Activated CD4-positive, alpha-beta T cell treated with anti-CD3 and anti-CD28 coated beads, Interleukin-2, amount 50 U/mL, for 48 hours (primary cell): ENCODE measurements at regions not wholly inside any gene's neighbourhood (a gene's known extent, or its start where the extent isn't known, plus 50 kb on each side); places are given as distances from the start of the nearest gene placed in this dataset.
"Not testable (repeated sequence)": the region's sequence is repeated elsewhere in the genome, so short reads cannot be mapped to it uniquely, and the experiment has no call there.

Experiments
- DNase-seq, 2 experiments: peaks; one replicate each; pipeline ENCODE4 v3.0.0-alpha.2; 2020

DNA sequence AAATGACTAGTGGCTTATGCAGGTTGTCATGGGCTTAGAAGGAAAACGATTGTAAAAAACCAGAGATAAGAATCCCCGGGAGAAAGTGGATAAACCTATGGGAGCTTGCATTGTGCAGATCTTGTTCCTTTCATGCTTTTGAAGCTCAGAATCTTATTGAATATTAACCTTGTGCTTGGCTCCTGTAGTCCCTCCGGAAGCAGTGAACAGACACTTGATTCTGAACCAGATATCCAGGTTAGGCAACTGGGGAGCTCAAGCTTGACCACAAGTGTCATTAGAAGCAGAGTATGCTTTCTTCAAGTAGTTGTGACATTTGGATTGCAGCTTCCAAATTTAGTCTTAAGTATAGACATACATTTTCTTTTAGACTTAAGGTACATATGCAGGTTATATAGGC lies 212.6 kb upstream of the MOCS1 start:
- DNase-seq, result no peak

DNA sequence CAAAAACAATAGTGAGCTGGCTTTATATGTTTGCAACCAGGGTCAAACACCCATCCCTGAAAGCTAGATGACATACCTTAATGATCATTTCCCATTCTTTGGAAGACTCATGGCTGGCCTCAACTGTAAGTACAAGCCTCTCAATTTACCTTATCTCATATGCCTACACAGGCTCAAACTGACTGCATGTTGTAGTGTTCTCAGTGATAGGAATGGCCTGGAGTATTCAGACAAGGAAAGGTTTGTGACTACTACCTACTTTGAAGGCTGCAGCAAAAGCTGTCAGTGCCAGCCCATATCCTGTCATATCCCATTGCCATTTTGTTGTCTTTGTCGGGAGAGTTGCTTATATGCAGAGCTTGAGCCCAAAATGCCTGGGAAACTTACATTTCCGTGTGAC lies 205.2 kb upstream of the MOCS1 start:
- no peak for DNase-seq

DNA sequence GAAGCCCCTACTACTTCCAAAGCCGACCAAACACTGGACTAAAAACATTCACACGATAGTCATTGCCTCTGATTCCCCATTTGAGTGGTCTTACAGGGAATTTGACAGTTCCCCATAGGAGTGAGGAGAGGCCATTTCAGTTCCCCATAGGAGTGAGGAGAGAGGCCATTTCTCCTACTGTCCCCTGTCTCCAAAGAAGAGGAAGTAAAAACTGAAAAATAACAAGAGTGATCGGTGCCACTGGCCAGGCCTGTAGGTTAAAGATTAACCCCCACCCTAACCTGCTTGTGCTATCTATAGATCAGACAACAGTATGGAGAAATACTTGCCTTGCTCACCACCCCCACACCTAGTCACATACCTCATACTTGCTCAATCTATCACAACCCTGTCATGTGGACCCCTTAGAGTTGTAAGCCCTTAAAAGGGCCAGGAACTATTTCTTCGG lies 204.0 kb upstream of the MOCS1 start:
- DNase-seq, result no peak

DNA sequence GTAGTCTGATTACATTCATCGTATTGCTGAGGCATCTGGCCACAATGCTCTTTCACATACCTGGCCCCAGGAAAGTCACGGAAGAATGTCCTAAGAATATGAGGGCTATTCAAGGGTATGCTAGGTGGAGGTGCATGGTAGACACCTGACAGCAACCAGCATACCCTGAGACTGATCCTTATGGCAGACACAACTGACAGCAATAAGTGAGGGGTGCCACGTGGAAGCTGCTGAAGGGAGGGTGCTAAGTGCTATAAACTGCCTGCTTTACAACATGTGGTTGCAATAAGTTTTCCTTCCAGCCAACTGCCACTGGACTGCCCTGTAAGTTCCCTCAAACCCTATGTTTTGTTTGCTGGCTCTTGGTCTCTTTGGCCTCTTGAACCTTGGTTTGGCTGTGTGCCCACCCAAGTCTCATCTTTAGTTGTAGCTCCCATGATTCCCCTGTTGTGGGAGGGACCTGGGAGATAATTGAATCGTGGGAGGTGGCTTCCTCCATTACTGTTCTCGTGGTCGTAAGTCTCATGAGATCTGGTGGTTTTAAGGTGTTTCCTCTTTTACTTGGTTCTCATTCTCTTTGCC lies 201.3 kb upstream of the MOCS1 start:
- DNase-seq, result no peak

DNA sequence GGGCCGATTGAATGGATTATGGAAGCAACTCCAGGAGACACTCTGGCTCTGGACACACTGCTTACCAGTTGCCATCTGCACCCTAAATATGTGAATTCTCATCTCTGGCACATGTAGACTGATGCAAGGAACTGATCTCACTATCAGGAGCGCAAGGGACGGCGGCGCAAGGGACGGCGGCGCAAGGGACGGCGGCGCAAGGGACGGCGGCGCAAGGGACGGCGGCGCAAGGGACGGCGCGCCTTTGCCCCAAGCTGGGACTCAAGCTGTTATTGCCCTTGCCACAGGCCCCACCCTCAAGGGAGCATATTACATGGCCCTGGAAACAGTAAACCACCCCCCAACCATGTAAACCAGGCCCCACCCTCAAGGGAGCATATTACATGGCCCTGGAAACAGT lies 199.7 kb upstream of the MOCS1 start:
- DNase-seq, result not testable (repeated sequence)

DNA sequence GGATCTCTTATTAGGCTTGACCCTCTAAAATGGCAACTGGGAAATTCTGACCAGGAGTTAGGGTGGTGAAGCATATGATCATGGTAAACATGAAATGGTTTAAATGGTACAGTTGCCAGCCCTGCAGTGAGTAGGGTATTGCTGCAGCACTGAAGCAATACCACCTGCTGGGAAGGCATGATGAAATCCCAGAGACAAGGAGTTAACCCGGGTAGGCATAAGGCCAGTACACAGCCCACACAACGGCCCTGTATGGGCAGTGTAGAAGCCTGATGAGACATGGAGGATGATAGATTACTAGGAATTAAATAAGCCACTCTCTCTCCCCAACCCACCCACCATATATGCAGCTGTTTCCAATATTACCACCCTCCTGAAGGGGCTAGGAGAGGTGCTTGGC lies 197.4 kb upstream of the MOCS1 start:
- no peak for DNase-seq

DNA sequence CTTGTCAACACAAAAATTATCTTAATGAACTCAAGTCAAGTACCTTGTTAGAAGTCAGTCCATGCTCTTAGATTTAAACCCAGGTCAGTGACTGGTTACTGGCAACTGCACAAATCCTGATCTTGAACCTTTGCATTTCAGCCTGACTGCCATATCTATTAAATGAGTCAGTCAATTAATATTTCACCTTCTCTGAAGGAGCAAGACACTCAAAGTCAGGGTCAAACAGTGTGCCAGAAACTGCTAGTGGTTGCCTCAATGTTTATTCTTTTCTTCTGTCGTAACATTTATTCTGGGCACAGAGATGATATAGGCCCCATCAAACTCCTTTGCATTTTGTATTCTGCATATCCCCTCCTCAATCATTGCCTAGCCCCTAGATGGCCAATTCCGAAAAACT lies 193.9 kb upstream of the MOCS1 start:
- no peak for DNase-seq

DNA sequence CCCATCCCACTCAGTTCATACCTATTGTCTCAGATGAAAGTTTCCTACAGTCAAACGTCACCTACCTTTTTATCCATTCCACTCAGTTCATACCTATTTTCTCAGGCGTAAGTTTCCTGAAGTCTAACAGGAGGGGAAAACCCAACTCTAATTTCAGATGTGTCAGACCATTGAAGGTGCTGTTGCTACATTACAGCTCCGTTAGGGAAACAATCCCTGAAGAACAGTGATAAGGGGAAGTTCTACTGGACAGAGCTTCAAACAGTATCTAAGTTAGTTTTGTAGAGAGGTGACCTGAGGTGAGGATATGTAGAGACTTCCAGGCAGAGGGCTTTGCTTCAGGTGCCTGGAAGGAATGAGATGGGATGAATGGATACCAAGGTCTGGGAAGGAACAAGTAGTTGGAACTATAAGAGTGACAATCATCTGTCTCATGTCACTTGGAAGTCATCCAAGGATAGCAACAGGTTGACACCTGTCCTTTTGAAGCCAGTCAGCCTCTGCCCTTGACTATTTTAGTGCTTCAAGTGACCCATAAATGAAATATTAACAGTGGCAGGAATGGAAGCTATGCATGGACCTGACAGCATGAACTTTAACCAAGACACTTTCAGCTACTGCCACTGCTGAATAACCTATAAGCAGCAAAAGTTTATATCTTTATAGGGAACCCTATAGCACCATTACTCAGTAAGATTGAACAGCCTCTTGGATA lies 191.6 kb upstream of the MOCS1 start:
- DNase-seq, result no peak

DNA sequence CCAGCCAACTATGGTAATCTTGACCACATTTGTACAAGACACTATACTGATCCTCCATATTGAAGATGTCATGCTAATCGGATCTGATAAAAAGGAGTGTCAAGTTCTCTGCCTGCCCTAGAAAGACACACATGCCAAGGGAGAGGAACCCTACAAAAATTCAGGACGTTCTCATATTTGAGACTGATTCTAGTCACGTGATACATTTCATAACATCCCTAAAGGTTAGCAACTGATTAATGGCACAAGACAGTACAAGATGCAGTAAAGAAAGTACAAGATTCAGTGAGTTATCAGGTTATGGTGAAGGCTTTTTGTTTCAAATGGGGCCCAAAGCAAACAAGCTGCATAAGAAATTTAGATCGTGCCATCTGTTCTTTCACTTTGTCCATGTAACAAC lies 190.7 kb upstream of the MOCS1 start:
- DNase-seq, result no peak

DNA sequence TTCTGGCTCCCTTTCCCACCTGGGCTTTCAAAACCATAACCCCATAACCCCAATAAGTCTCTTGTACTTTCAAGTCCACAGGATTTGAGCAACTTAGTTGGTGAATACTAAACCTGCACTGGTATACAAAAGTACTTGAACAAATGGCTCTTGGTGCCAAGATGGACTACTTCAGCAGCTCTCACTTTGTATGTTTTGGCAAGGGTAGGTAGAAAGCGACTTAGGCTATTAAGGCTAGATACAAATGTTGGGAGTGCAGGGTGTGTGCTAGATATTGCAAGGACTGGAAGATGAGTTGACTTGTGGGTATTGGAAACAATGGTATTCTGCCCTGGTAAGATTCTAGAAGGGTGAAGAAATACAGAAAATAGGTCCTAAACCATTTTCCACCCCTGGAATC lies 182.6 kb upstream of the MOCS1 start:
- no peak for DNase-seq

DNA sequence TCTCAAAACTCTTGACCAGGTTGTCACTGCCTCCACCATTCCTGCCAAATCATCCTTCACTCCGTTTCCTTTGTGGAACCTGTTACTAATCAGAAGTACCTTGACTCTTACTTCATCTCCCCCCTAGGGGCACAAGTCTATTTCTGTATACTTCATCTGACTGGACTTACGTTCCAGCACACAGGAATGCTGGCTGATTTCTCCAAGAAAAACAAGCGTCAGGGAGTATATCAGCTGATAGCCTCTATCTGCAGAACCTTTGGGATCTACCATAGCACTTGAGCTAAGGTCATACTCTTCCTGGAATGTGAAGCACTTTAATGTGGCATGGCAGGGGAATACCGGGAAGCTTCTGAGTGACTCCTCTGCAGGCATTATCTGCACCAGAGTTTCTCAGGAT lies 178.1 kb upstream of the MOCS1 start:
- no peak for DNase-seq

DNA sequence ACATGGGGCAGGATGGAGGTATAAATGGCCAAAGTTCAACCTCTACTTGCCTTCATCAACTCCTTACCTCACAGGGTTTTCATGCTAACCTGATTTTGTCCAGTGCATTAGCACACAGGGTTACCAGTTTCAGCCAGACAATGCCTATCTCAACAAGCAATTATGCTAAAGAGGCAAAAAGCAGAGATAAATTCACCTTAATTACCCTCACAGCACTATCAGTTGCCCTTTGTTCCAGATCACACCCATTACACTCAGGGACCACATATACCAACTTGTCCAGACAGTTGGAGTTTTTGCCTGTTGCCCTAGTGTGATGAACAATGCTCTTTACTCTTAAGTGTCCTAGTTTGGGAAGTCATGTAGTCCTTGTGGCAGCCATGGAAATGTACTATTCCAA lies 174.5 kb upstream of the MOCS1 start:
- DNase-seq, result no peak

DNA sequence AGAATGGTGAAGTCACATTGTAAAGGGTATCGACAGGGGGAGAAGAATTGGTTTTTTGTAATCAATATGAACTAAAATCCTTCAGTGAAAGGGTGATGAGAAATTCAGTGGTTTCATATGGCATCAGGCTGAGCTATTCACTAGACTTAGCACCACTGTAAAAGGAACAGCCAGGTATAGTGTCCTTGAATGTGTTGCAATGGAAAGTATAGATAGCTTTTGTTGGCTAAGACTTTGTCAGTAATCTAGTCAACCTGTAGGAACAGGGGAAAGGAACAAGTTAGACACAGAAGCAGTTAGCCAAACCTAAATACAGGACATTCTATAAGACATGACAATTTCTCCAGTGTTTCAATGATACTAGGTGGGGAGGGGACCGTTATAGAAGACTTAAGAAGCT lies 172.6 kb upstream of the MOCS1 start:
- DNase-seq, result no peak

DNA sequence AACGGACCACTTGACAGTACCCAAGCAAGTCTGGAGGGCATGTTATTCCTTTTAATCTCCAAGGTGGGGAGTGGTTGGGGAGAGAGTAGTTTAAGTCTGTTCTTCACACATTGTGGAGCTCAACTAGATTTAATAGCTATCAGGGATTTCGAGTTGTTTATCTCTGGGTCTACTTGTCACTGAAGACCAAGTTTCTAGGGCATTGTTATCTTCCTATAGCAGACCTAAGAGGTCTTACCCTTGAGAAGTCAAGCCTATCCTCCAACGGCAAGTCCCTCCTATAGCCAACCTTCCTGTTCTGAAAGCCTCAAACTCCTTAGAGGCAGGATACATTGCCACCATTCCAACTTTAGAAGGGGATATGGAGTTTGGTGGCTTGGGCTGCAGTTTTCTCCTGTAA lies 164.5 kb upstream of the MOCS1 start:
- no peak for DNase-seq

DNA sequence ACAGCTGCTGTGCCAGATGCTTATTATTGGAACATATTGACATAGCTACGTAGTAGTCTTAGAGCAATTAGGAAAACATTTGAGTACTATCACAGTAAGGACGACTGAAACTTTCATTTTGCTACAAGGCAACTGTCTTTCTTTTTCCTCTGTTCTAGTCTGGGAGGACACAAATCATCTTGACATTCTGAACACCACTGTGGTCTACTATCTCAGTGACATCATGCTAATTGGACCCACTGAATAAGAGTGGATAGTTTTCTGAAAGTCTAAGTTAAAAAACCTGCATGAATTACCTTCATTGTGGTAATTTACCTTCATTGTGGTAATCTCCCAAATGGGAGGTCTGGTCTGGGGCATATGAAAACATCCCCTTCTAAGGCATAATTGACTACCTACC lies 163.3 kb upstream of the MOCS1 start:
- no peak for DNase-seq

DNA sequence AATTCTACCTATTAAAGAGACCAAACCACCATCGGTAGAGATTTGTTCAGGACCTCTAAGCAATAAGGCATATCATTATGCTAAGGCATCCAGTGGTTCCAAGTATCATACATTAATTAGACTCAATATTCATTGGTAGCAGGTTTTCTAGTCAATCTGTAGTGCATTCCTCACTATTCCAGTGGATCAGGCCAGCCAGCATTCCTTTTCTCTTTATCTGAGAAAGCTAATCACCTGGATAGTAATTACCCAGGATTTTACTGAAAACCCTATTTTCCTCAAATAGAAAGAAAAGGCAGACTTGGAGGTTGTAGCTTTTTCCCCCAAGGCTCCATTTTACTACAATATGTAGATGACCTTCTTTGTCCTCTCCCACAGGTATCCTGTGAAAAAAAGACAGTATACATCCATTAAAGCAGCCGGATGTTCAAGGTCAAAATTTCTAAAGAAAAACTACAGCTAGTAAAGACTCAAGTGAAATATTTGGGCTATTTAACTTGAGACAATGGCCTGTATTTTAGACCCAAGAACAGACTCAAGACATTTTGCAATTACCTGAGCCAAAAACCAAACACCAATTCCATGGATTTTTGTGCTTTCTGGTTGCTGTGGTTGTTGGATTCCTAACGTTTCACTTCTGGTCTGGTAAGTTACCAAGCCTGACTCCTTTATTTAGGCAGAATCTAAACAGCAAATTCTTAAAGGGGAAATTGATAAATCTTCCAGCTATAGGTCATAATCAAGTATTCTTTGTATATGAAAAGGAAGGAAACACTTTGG lies 149.1 kb upstream of the MOCS1 start:
- no peak for DNase-seq

DNA sequence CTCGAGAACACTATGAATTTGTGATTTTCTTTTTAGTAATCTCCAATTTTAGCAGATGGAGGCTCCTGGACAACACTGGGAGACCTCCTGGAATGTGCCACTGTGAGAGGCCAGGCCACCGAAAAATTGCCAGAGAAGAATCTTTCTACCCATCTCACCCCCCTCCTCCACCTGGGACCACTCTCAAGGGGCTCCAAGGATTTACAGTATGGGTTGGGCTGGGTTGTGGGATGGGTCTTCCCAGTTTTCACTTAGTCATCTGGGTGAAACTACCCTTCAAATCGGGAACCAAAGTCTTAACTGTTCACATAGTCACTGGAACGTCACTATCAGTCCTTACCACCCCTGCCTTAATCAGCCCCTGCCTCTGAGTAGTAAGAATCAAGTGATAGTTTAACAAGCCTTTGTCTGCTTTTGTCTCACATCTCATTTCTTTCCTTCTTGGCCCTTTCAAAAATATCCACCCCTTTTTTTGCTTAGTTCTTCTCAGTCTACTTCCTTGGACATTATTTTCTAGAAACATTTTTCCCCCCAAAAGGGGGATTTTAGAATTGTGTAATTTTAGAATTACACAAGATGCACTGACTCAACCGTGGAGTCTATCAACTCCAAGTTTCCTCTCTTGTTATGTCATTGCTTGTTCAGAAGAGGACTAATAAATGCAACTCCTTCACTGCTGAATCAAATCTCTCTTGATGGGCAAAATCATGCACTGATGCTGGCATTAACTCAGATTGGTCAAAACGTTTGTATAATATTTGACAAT lies 148.2 kb upstream of the MOCS1 start:
- DNase-seq, result no peak

DNA sequence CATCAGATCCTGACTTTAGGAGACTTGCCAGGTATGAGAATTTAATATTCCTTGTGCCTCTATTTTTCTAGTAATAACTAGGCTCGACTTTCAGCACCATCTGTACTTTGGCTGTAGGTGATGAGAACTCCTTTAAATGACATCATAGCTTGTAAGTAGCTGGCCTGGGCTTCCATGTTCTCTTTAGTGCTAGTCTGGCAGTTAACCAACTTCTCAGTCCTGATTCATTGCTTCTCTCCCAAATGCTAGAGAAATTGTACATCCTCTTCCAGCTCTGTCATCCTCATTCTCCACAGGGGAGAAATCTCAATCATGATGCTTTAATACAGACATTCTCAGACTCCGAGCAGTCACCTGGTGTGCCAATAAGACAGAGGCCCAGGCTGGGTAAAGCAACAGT lies 143.5 kb upstream of the MOCS1 start:
- no peak for DNase-seq

DNA sequence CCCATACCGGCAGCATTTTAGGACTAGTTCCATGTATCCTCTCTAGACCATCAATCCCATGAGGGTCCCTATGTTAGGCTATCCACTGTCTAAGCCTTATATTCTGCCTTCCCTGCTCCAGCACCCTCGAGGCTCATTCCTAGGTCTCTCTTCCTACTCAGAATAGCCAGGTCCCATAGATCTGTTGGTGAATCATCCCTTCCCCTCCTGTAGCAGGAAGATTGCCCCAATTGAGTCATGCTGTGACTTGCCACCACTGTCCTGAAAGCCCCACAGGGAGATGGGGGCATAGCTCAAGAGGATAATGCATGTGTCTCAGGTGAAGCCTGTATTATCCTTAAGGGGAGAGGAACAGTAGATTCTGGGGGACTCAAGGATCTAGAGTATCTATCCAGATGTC lies 143.1 kb upstream of the MOCS1 start:
- no peak for DNase-seq

DNA sequence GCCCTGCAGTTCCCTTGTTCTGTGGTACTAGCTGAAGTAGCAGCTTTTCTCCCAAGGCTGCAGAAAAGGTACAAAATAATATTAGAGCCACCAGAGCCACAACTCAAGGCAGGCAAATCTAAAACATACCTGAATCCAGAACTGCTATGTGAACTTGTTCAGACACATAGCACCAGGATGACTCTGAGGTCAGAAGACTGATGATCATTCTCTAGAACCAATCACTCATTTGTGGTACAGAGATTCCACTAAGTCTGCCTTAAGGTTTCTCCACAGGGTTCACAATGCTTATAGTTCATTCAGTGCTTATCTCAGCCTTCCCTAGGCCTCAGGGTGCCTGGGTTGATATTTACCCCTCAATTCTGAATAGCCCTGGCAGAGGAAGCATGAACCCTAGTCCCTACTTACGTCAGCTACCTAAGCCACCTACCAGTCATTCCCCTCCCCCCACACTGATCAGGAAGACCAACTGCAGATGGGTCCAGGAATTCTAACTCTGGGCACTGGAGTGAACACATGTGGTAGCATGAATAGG lies 140.9 kb upstream of the MOCS1 start:
- no peak for DNase-seq

DNA sequence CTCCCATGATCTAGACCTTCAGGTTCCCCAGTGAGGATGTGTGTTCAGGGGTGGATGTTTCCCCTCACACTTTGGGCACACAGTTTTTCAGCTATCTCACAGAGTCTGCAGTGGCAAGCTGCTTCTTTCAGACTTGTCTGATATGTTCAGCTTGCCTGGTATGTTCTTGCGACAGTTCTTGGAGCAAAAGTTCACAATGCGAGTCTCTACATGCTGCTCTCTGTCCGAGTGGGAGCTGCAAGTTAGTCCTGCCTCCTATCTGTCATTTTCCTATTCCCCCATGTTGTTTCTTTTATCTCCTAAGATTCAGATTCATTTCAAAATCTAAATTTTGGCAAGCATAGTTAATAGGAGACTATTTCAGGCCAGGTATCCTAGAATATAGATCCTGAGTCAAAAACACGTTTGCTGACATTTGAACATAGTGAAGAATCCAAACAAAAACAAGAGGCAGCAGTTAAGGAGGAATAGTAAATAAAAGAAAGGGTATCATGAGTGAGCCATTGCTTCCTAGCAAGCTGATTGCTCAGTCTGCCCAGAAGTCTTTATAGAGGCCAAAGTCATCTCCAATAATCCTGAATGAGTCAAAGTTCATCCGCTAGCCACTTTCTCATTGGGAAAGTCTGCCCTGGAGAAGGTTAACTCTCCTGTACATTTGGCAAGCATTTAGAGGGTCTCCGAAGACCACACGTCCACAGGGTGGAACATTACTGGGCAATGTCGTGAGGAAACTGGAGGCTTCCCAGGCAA lies 140.2 kb upstream of the MOCS1 start:
- no peak for DNase-seq

DNA sequence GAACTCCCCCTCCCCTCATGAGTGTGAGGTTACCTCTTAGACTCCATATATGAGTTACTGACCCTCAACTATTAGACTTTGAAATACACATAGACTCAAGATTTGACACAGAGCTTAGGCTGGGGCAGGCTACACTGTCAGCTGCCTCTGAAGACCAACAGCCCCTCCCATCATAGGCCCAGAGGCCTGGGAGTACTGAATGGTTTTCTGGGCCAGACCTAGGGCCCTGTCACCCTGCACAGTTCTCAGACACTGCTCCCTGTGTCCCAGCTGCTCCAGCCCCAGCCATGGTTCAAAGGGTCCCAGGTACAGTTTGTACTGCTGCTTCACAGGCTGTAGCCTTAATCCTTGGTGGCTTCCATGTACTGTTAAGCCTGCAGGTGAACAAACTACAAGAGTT lies 132.1 kb upstream of the MOCS1 start:
- no peak for DNase-seq

DNA sequence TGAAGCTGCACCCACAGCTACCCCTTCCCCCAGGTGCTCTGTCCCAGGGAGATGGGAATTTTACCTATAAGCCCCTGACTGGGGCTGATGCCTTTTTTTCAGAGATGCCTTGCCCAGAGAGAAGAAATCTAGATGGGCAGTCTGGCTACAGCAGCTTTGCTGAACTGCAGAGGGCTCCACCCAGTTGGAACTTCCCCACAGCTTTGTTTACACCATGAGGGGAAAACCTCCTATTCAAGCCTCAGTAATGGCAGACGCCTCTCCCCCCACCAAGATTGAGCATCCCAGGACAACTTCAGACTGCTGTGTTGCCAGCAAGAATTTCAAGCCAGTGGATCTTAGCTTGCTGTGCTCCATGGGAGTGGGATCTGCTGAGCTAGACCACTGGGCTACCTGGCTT lies 122.6 kb upstream of the MOCS1 start:
- DNase-seq, result no peak
